HG03175 (cell line): ENCODE measurements at regions not wholly inside any gene's neighbourhood (a gene's known extent, or its start where the extent isn't known, plus 50 kb on each side); places are given as distances from the start of the nearest gene placed in this dataset.

Experiments
- ATAC-seq: cut with Tn5 transposase; IDR thresholded peaks from one replicate; pipeline ENCODE4 v1.9.1; 2021; ENCODE audit warnings: mild to moderate bottlenecking, moderate library complexity; ENCODE audit not compliant: unreplicated experiment

DNA sequence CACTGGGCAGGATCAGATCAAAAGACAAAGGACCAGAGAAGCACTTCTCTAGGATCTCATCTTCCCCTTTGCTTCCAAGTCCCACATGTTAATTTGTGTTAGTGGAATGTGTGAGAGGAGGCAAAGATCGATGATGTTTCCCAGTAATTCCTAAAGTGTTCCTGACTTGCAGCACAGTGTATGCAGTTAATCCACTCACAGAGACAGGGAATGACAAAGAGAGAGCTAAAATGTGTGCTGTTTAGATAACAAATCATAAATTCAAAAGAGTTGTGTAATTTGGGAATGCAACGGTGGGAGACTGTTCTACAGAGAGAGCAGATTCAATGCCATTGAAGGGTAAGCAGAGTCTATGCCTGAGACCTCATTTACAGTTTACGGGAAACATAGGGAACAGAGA lies 132.0 kb upstream of the SVIL start:
- ATAC-seq: no peak

DNA sequence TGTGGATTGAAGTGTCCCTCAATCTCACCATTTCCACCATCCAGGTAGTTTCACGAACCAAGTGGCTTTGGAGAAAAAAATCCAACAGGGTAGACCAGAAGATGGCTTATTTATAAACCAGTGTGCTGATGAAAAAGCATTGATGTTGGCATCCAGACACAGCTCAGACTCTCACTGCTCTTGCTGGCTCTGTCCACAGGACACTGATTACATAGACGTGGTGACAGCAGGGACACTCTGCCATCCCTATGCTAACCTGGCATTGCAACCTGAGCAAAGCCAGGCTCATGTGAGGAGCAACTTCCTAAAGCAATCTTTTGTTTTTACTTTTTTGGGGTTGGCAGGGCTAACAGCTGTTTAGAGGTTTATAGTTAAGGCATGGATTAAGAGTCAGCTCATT lies 130.6 kb upstream of the SVIL start:
- no peak for ATAC-seq

DNA sequence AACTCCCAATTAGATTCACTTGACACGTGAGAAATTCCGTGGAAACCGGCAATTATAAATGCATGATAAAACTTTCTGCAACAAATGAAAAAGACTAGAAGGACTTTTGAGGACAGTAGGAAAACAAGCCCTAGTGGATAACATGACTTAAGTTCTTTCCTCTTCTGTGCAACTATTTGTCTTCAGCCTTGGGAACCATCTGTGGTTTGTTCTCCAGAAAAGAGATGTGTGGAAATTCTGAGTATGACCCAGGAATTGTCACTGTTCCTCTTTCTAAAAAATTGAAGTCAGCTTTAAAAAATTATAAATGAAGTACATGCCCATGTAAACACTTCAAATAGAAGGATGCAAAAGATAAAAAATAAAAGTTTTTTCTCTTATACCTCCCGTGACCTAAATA lies 128.6 kb upstream of the SVIL start:
- ATAC-seq: no peak

DNA sequence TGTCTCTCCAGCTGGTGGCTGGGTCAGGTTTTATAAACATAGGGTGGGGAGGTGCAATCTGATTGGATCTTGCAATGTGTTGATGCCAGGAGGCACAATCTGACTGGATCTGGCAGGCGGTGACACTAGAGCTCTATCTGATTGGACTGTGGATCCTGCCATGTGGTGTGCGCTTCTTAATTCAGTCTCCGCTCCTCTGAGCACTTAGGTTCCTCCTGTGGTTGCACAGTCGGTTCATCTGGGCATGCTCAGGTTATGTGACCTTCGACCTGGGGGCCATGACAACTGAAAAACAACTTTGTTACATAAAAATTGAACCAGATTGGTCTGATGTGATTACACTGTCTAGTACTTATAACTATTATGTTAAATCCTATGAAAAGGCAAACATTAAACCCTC lies 127.1 kb upstream of the SVIL start:
- no peak for ATAC-seq

DNA sequence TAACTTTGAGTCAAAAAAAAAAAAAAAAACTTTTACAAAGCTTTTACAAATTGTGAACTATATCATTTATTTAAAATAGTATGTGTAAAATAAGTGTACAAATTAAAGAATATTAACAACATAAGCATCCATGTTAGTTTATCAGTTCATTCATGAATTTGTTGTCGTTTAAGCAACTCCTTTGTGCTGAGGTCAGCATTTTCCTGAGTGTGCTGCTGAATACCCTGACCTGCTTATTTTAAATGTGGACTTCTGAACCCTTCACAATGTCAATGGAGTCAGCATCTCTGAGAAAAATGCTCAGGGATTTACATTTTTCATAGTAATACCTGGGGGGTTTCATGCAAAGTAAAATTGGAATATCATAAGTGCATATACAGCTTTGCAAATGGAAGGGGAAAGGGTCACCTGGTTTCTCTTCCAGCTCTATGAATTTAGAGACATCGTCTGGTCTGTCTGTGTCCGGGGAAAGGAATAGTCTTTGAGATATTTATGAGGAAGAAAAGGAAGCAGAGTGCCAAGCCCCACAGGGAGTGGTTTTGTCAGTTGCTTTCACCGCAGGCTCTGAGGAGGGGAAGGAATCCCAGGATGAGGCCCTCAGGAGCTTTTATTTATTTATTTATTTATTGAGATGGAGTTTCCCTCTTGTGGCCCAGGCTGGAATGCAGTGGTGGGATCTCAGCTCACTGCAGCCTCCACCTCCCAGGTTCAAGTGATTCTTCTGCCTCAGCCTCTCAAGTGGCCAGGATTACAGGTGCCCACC lies 125.5 kb upstream of the SVIL start:
- ATAC-seq: no peak

DNA sequence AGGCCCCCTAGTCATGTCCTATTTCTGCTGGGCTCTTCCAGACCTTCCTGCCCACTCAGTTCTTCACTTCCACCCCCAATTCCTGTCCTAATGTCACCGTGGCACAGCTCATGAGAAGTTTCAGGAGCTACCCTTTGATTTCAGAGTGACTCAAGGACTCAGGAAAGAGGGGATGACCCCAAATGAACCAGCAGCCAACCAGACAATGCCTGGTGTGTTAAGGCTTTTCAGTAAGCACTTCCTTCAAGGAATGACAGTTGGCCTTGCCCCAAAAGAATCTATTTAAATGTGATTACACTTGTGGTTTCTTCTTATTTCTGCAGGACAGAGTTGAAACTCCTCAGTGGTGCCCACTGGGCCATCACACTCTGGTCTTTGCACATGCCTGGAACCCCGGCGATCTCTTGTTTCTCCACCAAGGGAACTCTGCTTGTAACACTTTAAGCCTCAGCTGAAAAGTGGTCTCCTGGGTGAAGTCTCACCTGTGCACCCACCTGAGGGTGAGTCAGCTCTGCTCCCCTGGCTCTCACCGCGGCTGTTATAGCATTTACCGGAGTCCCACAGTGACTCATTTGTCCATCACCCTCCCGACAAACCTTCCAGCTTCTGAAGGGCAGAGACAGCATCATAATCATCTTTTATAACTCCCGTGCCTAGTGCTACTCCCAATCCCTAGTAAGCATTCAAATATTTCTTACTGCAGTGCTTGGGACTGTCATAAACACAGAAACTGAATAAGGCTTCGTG lies 123.0 kb upstream of the SVIL start:
- ATAC-seq: no peak

DNA sequence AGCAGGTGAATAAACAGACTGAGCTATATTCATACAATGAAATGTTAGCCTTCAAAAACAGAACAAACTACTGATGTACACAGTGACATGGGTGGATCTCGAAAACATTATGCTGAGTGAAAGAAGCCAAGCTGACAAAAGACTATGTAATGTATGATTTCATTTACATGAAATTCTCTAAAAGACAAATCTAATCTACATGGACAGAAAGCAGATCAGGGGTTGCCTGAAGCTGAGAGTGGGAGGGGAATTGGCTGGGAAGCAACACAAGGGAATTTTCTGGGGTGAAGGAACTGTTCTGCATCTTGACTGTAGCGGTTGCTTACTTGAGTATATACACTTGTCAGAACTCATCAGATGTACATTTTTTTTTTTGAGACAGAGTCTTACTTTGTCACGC lies 121.7 kb upstream of the SVIL start:
- no peak for ATAC-seq

DNA sequence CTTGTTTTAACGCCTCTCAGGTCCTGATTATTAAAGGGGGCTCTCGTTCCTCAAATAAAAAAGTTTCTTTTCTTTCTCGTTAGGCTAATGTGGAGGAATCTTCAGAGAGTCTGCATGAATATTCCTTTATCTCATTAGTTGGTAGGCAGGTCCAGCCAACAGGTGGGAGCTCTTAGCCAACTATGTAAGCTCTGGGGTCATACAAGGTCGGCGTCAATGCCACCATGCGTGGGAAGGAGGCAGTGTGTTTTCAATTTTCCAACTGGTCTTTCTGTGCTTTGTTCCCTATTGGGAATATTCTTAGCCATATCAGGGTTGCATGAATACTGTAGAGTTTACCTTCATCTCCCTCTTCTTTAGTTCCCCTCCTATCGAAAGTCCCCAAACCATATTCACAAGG lies 118.5 kb upstream of the SVIL start:
- ATAC-seq: no peak

DNA sequence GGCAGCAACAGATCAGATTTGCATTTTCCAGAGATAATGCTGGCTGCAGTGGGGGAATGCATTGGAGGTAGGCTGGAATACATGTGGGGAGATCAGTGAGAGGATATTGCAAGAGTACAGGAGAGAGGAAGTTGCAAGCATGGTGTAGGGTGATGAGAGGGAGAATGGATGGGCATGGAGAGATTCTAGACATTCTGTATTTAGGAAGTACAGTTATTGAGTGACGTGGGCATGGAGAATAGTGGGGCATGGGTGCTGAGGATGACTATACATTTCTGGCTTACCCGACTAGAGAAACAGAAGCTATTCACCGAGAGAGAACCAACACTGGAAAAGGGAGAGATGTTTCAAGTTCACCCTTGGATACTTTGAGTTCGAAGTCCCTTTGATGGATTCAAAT lies 116.9 kb upstream of the SVIL start:
- ATAC-seq: no peak

DNA sequence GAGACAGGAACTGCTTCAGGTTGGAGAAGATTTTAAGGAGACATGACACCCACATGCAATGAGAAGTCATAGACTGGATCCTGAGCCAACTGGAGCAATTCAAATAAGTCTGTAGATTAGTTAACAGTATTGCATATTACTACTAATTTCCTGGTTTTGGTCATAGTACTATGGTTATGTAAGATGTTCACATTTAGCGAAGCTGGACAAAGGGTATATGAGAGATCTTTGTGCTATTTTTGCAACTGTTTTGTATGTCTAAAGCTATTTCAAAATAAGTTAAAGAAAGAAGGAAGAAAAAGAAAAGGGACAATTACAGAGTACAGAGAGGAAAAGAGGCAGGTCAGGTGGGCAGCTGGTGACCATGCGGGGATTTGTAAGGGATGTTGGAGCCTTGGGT lies 116.5 kb upstream of the SVIL start:
- no peak for ATAC-seq

DNA sequence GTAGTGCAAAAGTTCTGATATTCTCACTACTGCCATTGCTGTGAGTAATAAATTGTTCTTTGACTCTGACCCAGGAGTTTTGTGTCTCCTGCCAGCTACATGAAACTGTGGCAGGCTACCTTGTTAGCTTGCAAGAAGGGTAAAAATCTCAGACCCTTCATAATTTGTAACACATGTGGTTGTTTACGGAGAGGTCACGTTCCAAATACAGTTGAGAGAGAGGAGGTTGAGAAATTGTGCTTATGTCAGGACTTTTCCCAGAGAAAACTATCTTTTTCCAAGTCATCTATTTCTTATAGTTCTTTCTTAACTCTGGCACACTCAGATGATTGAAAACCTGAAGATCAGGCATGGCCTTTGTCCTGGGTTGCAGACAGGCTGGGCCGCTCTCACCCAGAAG lies 114.4 kb upstream of the SVIL start:
- ATAC-seq: no peak

DNA sequence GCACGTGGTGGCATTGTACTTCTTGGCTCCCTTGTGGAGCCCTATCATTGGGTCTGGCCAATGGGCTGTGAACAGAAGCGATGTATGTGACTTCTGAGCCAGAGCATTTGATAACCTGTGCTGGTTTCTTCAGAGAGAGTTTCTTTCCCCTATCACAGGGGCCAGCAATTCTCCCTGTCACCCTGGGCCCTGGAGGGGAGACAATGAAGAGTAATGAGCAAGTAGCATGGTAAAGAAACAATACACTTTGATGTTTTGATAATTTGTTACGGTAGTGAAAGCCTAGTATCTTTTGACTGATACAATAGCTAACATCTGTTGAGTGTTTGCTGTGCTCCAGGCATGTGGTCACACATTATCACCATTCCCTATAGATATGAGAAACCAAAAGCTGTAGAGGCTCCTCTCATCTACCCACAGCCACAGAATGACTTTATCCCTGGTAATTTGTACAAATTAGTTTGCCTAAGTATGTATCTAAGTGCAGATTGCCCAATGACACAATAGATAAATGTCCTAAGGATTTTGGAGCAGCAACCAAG lies 113.4 kb upstream of the SVIL start:
- no peak for ATAC-seq

DNA sequence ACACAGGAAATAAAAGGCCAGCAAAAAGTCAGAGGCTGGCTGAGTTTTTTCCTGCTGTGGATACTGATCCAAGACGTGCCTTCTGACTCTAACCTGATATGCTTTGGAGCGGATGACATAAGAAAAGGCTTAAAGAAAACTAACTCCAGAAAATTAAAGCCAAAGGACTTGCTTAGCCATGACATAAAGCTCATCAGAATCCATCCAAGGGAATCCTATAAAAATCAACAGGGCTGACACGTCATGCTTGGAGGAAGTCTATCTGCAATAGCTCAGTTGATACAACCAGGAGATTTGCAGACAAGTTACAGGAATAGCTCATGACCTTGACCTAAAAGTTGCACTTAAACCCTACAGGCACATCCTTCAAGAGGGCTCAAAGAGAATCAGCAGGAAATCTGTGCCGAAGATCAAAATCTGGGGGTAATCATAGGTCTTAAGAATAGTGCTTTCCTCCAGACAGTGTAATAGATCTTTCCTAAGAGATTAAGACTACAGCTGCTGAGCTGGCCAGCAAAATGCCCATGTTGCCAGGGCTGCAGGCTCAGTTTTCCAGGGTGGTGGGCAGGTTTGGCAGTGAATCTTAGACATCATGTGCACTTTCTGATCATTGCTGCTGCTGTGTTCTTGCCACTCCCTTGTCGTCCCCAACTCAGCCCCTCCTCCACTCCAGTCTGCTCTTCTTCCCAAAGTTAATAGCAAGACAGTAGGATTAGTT lies 111.5 kb upstream of the SVIL start:
- no peak for ATAC-seq

DNA sequence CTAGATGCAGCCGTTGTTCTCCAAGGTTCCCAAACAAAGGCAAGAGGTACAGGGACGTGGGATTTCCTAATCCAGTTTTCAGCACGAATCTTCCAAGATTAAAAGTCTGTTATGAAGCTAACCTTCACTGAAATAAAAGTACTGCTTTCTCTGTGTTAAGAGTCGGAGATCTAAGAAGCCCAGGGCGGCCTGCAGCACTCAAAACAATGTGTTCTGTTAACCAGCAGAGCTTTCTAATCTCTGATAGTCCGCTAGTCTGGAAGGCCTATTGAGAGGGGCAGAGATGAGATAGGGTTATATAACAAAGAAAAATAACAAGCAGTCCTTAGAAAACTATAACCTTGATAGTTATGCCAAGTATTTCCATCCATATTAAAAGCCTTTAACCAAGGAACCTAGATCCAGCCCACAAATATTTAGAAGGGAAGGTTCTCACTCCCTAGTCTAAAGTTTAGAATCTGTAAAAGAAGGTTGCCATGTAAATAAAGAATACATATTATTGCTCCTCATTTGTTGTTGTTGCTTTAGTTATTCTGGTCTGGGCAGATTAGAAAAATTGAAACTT lies 106.3 kb upstream of the SVIL start:
- ATAC-seq: no peak

DNA sequence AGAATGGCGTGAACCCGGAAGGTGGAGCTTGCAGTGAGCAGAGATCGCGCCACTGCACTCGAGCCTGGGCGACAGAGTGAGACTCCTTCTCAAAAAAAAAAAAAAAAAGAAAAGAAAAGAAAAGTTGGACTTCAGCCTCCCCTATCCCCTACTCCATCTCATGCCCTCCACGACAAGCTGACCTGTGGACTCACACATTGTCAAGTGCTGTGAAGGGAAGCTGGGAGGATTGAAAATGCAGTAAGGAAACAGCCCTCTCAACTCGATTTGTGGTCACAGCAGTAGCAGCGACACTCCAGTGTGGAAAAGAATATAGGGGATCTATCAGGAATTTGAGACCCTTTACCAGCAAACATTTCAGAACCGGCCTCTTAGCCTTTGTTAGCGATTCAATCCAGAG lies 103.6 kb upstream of the SVIL start:
- no peak for ATAC-seq

DNA sequence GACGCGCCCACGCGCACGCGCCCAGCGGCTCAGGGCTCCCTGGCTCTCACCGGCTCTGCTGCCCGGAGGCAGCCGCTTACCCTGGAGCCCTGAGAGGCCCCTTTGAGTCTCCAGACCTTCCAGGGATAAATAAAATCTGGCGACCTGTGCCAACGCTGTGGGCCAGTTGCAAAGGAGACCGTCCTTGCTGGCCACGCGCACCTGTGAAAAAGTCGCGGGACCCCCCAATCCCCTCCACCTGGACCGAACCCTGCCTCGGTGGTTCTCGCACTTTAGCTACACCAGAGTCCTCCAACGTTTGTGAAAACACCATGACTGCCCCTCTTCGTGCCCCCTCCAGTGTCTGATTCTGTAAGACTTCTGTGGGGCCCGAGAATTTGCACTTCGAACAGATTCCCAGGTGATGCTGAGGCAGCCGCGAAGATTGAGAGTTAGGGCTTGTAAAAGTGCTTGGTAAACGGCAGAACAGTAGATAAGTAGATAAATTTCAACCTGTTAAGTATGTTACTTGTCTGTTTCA lies 102.4 kb upstream of the SVIL start:
- no peak for ATAC-seq

DNA sequence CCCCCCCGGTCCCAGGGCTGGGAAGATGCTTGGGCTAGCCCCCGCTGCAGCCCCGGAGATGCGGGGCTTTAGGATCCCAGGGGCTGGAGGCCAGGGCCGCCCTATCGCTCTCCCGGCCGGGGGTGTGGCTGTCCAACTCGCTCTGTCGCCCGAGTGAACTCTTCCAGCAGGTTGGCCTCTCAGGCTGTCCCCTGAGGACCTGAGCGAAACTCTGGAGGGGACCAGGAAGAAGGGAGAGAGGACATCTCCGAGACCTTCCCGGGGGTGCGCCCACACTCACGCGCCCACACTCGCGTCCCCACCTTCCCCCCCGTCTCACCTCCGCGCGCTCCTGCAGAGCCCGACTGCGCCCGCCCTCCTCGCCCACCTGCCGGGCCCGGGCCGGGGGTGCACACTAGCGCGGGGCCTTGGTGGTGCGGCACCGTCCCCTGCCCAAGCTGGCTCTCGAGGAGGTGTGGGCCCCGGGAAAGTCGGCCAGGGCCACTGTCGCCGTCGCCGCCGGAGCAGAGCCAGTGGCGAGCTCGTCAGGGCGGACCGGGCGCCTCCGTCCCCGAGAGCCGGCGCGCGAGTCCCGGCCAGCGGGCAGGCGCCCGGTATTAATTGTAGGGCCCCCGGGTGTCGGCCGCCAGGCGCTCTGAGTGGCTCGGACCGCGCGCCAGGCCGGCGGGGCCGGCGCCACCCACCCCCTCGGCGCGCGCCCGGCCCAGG lies 101.7 kb upstream of the SVIL start:
- no peak for ATAC-seq

DNA sequence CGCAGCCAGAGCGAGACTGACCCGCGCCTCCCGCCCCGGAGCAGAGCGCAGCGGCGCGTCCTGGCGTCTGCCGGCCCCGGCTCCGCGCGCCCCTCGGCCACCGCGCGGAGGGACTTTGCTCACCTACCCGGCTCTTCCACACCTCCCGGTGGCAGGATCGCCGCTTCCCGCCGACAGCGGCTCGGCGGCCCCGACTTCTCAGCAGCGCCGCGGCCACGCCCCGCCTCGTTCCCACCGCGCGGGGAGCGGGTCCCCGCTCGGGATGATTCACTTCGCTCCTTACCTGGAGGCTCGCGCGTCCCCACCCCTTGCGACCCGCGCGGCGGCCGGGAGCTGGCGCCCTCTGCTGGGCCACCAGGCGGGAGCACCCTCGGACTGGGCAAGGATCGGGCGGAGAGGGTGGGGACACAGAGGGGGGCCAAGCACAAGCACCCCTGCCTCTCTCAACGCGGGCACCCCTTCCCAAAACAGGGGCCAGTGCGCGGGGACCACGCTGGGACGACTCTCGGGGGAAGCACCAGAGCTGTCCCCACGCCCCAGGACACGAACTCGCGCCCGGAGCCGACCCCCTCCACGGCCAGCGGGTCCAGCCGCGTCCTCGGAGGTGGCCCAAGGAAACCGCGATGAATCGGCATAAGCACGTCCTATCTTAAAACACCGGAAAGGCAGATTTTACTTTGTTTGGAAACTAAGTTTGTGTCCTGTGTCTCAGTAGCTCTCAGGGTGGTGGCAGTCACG lies 101.0 kb upstream of the SVIL start:
- peak; percentile 87 for ATAC-seq

DNA sequence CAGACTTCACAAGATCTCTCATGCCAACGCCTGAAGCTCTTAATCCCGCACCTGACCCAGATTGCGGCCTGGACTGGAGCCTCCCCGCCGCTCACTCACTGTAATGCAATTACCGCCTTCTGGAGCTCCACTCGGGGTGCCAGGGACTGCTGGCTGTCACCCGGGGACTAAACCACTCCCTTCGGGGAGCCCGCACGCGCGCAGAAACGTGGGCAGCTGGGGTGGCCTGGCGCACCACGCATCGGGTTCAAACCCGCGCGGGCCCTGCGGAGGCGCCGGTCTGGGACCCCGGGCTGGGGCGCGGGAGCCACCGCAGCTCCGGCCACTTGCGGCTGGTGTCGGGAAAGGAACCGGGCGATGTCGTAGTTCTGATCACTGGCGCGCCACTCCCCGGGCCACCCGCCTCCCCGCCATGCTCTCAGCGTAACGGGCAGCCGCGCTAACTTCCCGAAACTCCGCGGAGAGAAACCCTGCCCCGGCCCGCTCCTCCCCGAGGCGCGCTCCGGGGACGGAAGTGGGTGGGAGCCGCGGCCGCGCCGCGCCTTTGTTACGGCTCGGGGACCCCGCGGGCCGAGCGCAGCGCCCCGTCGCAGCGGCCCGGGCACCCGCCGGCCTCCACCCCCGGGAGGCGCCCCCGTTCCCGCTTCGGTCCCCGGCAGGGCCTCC lies 100.3 kb upstream of the SVIL start:
- ATAC-seq: peak; percentile 41
